Neural cell (in vitro differentiated cells): ENCODE measurements at regions not wholly inside any gene's neighbourhood (a gene's known extent, or its start where the extent isn't known, plus 50 kb on each side); places are given as distances from the start of the nearest gene placed in this dataset.

ENCODE experiments used
- EP300 ChIP-seq: fragments of 450-650 bp; conservative IDR thresholded peaks from 2 replicates; pipeline ENCODE4 v1.6.1; 2014; ENCODE audit warnings: antibody characterized with exemption, mild to moderate bottlenecking, moderate library complexity; ENCODE audit not compliant: poor library complexity, severe bottlenecking
- MXI1 ChIP-seq: fragments of 450-650 bp; conservative IDR thresholded peaks from 2 replicates; pipeline ENCODE4 v1.6.1; 2014; ENCODE audit warnings: antibody characterized with exemption, mild to moderate bottlenecking; ENCODE audit not compliant: poor library complexity, severe bottlenecking
- TF ChIP-seq, protein P1 (sequence below): fragments of 450-650 bp; IDR thresholded peaks from 2 replicates; pipeline ENCODE4 v1.5.1; 2014; ENCODE audit warnings: antibody characterized with exemption, mild to moderate bottlenecking, moderate library complexity; ENCODE audit not compliant: poor library complexity, severe bottlenecking
- TF ChIP-seq, protein P2 (sequence below): IDR thresholded peaks from 2 replicates; pipeline ENCODE4 v1.6.1; 2012; ENCODE audit warnings: borderline replicate concordance

DNA sequence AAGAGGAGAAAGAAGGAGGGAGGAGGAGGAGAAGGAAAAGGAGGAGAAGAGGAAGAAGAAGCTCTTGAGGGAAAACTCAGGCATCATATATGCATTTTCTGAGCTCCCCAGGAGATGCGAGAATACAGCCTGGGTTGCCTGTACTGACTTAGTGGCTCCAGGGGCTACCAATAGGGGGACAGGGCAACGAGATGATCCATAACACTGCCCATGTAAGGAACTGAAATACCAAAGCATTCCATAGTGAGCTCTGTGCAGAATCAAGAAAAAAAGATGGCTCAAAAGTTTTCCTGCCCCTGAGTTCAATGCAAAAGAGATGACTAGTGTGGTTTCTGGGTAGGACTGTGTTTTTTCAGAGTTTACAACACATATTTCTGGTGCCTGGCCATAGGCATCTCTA, 258.7 kb downstream of the ALDH8A1 start:
- TF ChIP-seq, protein P1, sequence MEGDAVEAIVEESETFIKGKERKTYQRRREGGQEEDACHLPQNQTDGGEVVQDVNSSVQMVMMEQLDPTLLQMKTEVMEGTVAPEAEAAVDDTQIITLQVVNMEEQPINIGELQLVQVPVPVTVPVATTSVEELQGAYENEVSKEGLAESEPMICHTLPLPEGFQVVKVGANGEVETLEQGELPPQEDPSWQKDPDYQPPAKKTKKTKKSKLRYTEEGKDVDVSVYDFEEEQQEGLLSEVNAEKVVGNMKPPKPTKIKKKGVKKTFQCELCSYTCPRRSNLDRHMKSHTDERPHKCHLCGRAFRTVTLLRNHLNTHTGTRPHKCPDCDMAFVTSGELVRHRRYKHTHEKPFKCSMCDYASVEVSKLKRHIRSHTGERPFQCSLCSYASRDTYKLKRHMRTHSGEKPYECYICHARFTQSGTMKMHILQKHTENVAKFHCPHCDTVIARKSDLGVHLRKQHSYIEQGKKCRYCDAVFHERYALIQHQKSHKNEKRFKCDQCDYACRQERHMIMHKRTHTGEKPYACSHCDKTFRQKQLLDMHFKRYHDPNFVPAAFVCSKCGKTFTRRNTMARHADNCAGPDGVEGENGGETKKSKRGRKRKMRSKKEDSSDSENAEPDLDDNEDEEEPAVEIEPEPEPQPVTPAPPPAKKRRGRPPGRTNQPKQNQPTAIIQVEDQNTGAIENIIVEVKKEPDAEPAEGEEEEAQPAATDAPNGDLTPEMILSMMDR: no peak
- TF ChIP-seq, protein P2, sequence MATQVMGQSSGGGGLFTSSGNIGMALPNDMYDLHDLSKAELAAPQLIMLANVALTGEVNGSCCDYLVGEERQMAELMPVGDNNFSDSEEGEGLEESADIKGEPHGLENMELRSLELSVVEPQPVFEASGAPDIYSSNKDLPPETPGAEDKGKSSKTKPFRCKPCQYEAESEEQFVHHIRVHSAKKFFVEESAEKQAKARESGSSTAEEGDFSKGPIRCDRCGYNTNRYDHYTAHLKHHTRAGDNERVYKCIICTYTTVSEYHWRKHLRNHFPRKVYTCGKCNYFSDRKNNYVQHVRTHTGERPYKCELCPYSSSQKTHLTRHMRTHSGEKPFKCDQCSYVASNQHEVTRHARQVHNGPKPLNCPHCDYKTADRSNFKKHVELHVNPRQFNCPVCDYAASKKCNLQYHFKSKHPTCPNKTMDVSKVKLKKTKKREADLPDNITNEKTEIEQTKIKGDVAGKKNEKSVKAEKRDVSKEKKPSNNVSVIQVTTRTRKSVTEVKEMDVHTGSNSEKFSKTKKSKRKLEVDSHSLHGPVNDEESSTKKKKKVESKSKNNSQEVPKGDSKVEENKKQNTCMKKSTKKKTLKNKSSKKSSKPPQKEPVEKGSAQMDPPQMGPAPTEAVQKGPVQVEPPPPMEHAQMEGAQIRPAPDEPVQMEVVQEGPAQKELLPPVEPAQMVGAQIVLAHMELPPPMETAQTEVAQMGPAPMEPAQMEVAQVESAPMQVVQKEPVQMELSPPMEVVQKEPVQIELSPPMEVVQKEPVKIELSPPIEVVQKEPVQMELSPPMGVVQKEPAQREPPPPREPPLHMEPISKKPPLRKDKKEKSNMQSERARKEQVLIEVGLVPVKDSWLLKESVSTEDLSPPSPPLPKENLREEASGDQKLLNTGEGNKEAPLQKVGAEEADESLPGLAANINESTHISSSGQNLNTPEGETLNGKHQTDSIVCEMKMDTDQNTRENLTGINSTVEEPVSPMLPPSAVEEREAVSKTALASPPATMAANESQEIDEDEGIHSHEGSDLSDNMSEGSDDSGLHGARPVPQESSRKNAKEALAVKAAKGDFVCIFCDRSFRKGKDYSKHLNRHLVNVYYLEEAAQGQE: no peak
- TF ChIP-seq MXI1 (no peak), EP300 (no peak)
